ENCODE measurements at regions not wholly inside any gene's neighbourhood (a gene's known extent, or its start where the extent isn't known, plus 50 kb on each side); places are given as distances from the start of the nearest gene placed in this dataset.
"Not testable (repeated sequence)": the region's sequence is repeated elsewhere in the genome, so short reads cannot be mapped to it uniquely, and the experiment has no call there.

DNA sequence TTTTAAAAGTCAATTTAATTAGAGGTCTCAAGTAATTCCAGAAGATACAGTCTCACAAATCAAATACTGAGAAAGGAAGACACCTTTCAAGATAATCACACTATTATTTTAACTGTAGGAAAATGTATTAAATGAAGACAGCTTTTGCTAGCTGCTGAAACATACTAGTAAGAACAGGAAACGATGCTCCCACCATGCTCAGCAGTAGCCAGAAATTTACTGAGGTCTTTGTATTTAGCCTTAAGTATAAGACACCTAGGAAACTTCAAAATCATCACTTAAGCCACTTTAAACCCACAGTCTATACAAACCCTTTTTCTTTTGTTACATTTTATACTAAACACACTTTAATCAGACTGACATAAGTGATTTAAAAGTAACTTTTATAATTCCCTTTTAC lies 72.7 kb upstream of the NPIPB12 start:
- no CpG with 5 or more reads among the region's 1 CpG for WGBS (ENCODE audit: insufficient coverage)
- ATAC-seq (replicated peaks in 1 of 4): peak in 1 of 4 experiments; percentile 53
- H3K36me3 Mint-ChIP-seq: peaks cover 10% of the 10 kb centered on the region
- H3K4me3 ChIP-seq (ENCODE audit: control insufficient read depth in 1 of 2, extremely low read depth in 1 of 2, low read length in 1 of 2); DNase-seq; H3K27ac ChIP-seq (ENCODE audit: low read length); H3K27ac Mint-ChIP-seq; H3K4me3 Mint-ChIP-seq; H3K9me3 Mint-ChIP-seq; CTCF ChIA-PET; H3K9me3 ChIP-seq; H3K4me1 ChIP-seq (ENCODE audit: control insufficient read depth in 1 of 2, extremely low read depth in 1 of 2, insufficient read depth in 2 of 2, low read length in 2 of 2); H3K36me3 ChIP-seq (ENCODE audit: control insufficient read depth in 2 of 2, extremely low read depth in 1 of 2, insufficient read depth in 1 of 2, low read length in 1 of 2); H3K27me3 ChIP-seq (replicated peaks in 1 of 2; ENCODE audit: control insufficient read depth in 2 of 2, extremely low read depth in 1 of 2, insufficient read depth in 2 of 2, low read length in 1 of 2); H3K27me3 Mint-ChIP-seq; POLR2A ChIA-PET: not testable (repeated sequence)
- peaks cover 37 to 45% (median 38%) of the 10 kb centered on the region in 3 donors for H3K4me1 Mint-ChIP-seq

DNA sequence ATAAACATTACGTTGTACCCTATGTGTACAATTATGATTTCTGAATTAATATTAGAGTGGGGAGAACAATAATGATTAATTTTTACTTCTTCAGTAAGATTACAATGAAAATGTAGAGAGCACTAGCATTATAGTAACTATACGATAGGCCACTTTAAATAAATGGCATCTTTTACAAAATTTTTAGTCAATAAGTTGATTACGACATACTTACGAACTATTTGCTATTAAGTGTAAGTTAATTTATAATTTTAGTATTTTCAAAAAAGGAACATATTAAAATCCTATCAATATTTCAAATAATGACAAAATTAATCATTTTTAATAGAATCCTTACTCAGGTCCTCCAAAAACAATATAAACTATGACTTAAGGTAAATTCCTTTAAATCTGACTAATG lies 75.6 kb upstream of the NPIPB12 start:
- H3K36me3 ChIP-seq (ENCODE audit: control insufficient read depth in 2 of 2, extremely low read depth in 1 of 2, insufficient read depth in 1 of 2, low read length in 1 of 2); POLR2A ChIA-PET; H3K4me3 Mint-ChIP-seq; DNase-seq; ATAC-seq (replicated peaks in 1 of 4); H3K36me3 Mint-ChIP-seq; H3K27me3 ChIP-seq (replicated peaks in 1 of 2; ENCODE audit: control insufficient read depth in 2 of 2, extremely low read depth in 1 of 2, insufficient read depth in 2 of 2, low read length in 1 of 2); H3K27me3 Mint-ChIP-seq; CTCF ChIA-PET; H3K27ac Mint-ChIP-seq; H3K4me3 ChIP-seq (ENCODE audit: control insufficient read depth in 1 of 2, extremely low read depth in 1 of 2, low read length in 1 of 2); H3K9me3 ChIP-seq; H3K27ac ChIP-seq (ENCODE audit: low read length); H3K9me3 Mint-ChIP-seq: not testable (repeated sequence)
- peaks cover 47 to 50% (median 48%) of the 10 kb centered on the region in 3 donors for H3K4me1 Mint-ChIP-seq
- peaks cover 2 to 15% of the 10 kb centered on the region in 2 experiments for H3K4me1 ChIP-seq (ENCODE audit: control insufficient read depth in 1 of 2, extremely low read depth in 1 of 2, insufficient read depth in 2 of 2, low read length in 2 of 2)
- WGBS (ENCODE audit: insufficient coverage): no CpG with 5 or more reads among the region's 4 CpGs

DNA sequence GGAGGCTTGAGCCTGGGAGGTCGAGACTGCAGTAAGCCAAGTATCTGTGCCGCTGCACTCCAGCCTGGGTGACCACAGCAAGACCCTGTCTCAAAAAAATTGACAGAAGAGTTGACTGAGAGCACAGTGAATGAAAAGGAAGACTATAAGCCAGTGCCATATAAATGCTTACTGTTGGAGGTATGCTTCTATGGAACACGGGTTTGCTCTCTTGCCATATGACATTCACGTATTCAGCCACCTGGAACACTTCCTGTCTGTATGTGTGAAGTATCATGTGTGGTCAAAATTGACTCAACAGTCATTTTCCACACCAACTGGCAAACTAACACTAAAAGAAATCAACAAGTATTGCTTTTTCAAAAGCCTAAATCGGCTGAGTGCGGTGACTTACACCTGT lies 71.1 kb upstream of the SPN start:
- peaks cover 39 to 52% (median 48%) of the 10 kb centered on the region in 3 donors for H3K4me1 Mint-ChIP-seq
- DNase-seq; H3K9me3 Mint-ChIP-seq; H3K36me3 Mint-ChIP-seq; H3K27me3 Mint-ChIP-seq; CTCF ChIA-PET; POLR2A ChIA-PET; H3K27me3 ChIP-seq (replicated peaks in 1 of 2; ENCODE audit: control insufficient read depth in 2 of 2, extremely low read depth in 1 of 2, insufficient read depth in 2 of 2, low read length in 1 of 2); ATAC-seq (replicated peaks in 1 of 4); H3K36me3 ChIP-seq (ENCODE audit: control insufficient read depth in 2 of 2, extremely low read depth in 1 of 2, insufficient read depth in 1 of 2, low read length in 1 of 2); H3K27ac ChIP-seq (ENCODE audit: low read length); H3K4me3 ChIP-seq (ENCODE audit: control insufficient read depth in 1 of 2, extremely low read depth in 1 of 2, low read length in 1 of 2); H3K9me3 ChIP-seq: not testable (repeated sequence)
- no CpG with 5 or more reads among the region's 6 CpGs for WGBS (ENCODE audit: insufficient coverage)
- peaks cover 3 to 33% of the 10 kb centered on the region in 2 experiments for H3K4me1 ChIP-seq (ENCODE audit: control insufficient read depth in 1 of 2, extremely low read depth in 1 of 2, insufficient read depth in 2 of 2, low read length in 2 of 2)
- peak overlapping the region in 1 of 2 donors; percentile 44 for H3K27ac Mint-ChIP-seq
- peak overlapping the region; percentile 50 to 66 (median 63) for H3K4me3 Mint-ChIP-seq

DNA sequence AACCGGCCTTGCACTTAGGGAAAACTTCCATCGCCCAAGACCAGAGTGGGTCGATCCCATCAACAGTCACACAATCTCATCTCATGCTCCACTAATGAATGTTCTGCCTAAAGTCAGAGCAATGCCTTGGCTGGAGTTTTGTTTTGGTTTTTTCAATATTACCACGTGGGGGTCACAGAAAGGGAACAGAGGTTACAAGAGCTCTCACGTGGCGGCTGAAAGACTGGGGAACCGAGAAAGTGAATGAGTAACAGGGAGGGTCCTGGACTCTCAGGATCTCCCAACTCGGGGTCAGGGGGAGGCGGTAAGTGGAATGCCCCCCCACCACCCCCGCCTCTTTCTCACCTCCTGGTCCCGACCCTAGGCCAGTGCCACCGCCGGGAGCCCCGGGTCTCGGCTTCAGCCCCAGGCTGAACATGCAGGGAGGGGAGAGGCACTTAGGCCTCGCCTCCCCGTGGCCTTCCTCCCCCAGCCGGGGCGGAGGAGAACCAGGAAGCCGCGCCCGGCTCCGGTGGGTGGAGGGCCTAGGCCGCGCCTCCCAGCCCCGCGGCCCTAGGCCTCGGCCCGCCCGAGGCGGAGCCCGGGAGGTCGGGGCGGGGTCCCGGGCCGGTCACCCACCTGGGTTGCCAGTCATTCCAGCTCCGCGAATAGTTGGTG lies 68.7 kb upstream of the SPN start:
- H3K36me3 Mint-ChIP-seq; H3K9me3 ChIP-seq; H3K9me3 Mint-ChIP-seq; H3K27me3 ChIP-seq (replicated peaks in 1 of 2; ENCODE audit: control insufficient read depth in 2 of 2, extremely low read depth in 1 of 2, insufficient read depth in 2 of 2, low read length in 1 of 2); H3K36me3 ChIP-seq (ENCODE audit: control insufficient read depth in 2 of 2, extremely low read depth in 1 of 2, insufficient read depth in 1 of 2, low read length in 1 of 2); POLR2A ChIA-PET; H3K27me3 Mint-ChIP-seq; CTCF ChIA-PET; H3K27ac ChIP-seq (ENCODE audit: low read length): not testable (repeated sequence)
- no CpG with 5 or more reads among the region's 38 CpGs for WGBS (ENCODE audit: insufficient coverage)
- Mint-ChIP-seq H3K4me3 (peak overlapping the region; percentile 83 to 92 (median 92)), H3K27ac (peak overlapping the region; percentile 88 to 89), H3K4me1 (peaks cover 31 to 38% (median 32%) of the 10 kb centered on the region in 3 donors)
- peak overlapping the region; percentile 23 to 60 for H3K4me3 ChIP-seq (ENCODE audit: control insufficient read depth in 1 of 2, extremely low read depth in 1 of 2, low read length in 1 of 2)
- DNase-seq (peak in 25 of 35 experiments; percentile 12 to 72 (median 51)), ATAC-seq (replicated peaks in 1 of 4) (peak; percentile 65 to 78 (median 74))
- peaks cover 5 to 27% of the 10 kb centered on the region in 2 experiments for H3K4me1 ChIP-seq (ENCODE audit: control insufficient read depth in 1 of 2, extremely low read depth in 1 of 2, insufficient read depth in 2 of 2, low read length in 2 of 2)

DNA sequence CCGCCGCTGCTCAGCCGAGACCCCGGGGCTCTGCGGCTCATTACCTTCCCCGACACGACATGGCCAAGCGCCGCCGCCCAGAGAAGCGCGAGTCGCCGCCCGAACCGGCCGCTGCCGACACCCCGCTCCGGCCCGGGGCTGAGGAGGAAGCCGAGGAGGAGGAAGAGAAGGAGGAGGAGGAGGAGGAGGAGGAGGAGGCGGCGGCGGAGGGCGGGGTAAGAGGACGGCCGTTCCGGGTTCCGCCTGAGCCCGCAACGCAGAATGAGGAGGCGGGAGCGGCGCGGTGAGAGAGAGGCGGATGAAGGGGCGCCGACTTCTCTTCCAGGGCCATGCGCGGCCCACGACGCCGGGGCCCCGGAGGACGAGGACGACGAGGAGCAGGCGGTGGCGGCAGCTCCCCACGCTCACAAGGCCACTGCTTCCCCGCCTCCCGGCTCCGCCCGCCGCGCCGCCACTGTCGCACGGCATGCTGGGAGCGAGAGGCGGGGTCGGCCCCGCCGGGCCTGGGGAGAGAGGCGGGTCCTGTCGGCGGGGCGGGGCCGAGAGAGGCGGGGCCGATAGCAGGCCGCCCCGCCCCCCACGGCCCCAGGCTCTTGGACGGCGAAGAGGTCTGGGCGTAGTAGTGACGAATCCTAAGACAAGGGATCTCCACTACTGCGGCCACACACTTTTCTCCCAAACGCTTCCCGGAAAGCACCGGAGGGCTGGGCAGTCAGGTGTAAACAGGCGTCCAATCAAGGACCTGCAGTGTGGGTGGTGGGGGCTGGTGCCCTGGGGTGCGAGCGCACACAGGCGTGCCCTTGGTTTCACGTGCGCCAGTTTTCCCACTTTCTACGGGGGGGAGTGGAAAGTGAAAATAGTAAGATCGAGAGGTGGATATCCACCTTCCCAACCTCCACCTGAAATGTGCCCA lies 67.9 kb upstream of the SPN start:
- DNase-seq: peak; percentile 83 to 94 (median 89)
- H3K4me3 Mint-ChIP-seq: peak overlapping the region; percentile 80 to 92 (median 82)
- H3K27me3 ChIP-seq (replicated peaks in 1 of 2; ENCODE audit: control insufficient read depth in 2 of 2, extremely low read depth in 1 of 2, insufficient read depth in 2 of 2, low read length in 1 of 2); CTCF ChIA-PET; H3K9me3 ChIP-seq; H3K36me3 Mint-ChIP-seq; H3K36me3 ChIP-seq (ENCODE audit: control insufficient read depth in 2 of 2, extremely low read depth in 1 of 2, insufficient read depth in 1 of 2, low read length in 1 of 2); H3K27me3 Mint-ChIP-seq; H3K9me3 Mint-ChIP-seq: not testable (repeated sequence)
- 0% methylated on average over 53 of the region's 91 CpGs for WGBS (ENCODE audit: insufficient coverage)
- POLR2A ChIA-PET: interaction anchor here in 1 of 2 donors (0.6 kb wide), 1 partner anchor 148 kb away, joined by 6 read pairs; no protein-coding TSS in a partner anchor
- ATAC-seq (replicated peaks in 1 of 4): peak; percentile 76 to 81 (median 78)
- Histone ChIP-seq H3K4me1 (ENCODE audit: control insufficient read depth in 1 of 2, extremely low read depth in 1 of 2, insufficient read depth in 2 of 2, low read length in 2 of 2) (peaks cover 8 to 32% of the 10 kb centered on the region in 2 experiments), H3K27ac (ENCODE audit: low read length) (peak overlapping the region; percentile 69), H3K4me3 (ENCODE audit: control insufficient read depth in 1 of 2, extremely low read depth in 1 of 2, low read length in 1 of 2) (peak overlapping the region; percentile 46 to 60)
- H3K27ac Mint-ChIP-seq: peak overlapping the region; percentile 84 to 88
- H3K4me1 Mint-ChIP-seq: peaks cover 34 to 40% (median 35%) of the 10 kb centered on the region in 3 donors

DNA sequence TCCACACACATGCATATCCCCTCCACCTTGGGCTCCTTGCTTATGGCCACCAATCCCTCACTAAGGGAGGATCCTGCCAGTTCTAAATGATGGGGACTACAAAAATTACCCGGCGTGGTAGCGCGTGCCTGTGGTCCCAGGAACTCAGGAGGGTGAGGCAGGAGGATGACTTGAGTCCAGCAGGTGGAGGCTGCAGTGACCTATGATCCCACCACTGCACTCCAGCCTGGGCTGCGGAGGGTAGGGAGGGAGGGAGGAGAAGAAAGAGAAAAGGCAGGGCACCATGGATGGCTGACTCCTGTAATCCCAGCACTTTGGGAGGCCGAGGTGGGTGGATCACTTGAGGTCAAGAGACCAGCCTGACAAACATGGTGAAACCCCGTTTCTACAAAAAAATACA lies 66.0 kb upstream of the SPN start:
- H3K36me3 Mint-ChIP-seq: not testable (repeated sequence)
- no CpG with 5 or more reads among the region's 7 CpGs for WGBS (ENCODE audit: insufficient coverage)

More for the DNA sequence above, 66.0 kb upstream of the SPN start:
- H3K27ac Mint-ChIP-seq; CTCF ChIA-PET; H3K27ac ChIP-seq (ENCODE audit: low read length); H3K27me3 Mint-ChIP-seq; H3K27me3 ChIP-seq (replicated peaks in 1 of 2; ENCODE audit: control insufficient read depth in 2 of 2, extremely low read depth in 1 of 2, insufficient read depth in 2 of 2, low read length in 1 of 2); DNase-seq; POLR2A ChIA-PET; H3K36me3 ChIP-seq (ENCODE audit: control insufficient read depth in 2 of 2, extremely low read depth in 1 of 2, insufficient read depth in 1 of 2, low read length in 1 of 2); H3K9me3 Mint-ChIP-seq; H3K4me3 ChIP-seq (ENCODE audit: control insufficient read depth in 1 of 2, extremely low read depth in 1 of 2, low read length in 1 of 2); H3K9me3 ChIP-seq; ATAC-seq (replicated peaks in 1 of 4): not testable (repeated sequence)
- peak overlapping the region in 1 of 3 donors; percentile 21 for H3K4me3 Mint-ChIP-seq
- peaks cover 8 to 44% of the 10 kb centered on the region in 2 experiments for H3K4me1 ChIP-seq (ENCODE audit: control insufficient read depth in 1 of 2, extremely low read depth in 1 of 2, insufficient read depth in 2 of 2, low read length in 2 of 2)
- peaks cover 39 to 45% (median 41%) of the 10 kb centered on the region in 3 donors for H3K4me1 Mint-ChIP-seq
